Heart right ventricle (tissue), 16 donors: ENCODE measurements at regions not wholly inside any gene's neighbourhood (a gene's known extent, or its start where the extent isn't known, plus 50 kb on each side); places are given as distances from the start of the nearest gene placed in this dataset.

Experiments used
- ATAC-seq, 8 donors: fragments of 200-7000 bp; cut with Tn5 transposase; one replicate each; pipeline ENCODE4 v1.9.1; 2020; ENCODE audit warnings: mild to moderate bottlenecking in 8 of 8, moderate library complexity in 8 of 8, moderate number of reproducible peaks in 1 of 8
- DNase-seq, 2 donors: peaks; one replicate each; pipeline ENCODE4 v3.0.0-alpha.2; 2020
- H3K27ac ChIP-seq, 10 donors: fragments of 200-600 bp; sonication (generic) in 2 of 10; one replicate each; pipeline versions ENCODE4 v1.5.0 to v1.8.0; 2020 to 2022; ENCODE audit warnings: mild to moderate bottlenecking in 3 of 10
- H3K27me3 ChIP-seq, 7 donors: fragments of 200-600 bp; one replicate each; pipeline ENCODE4 v1.8.0; 2021 to 2022; ENCODE audit warnings: mild to moderate bottlenecking in 2 of 7
- H3K36me3 ChIP-seq, 9 donors: fragments of 200-600 bp; sonication (generic) in 1 of 9; one replicate each; pipeline versions ENCODE4 v1.5.0 to v1.8.0; 2020 to 2022; ENCODE audit warnings: mild to moderate bottlenecking in 2 of 9
- H3K4me1 ChIP-seq, 9 donors: fragments of 200-600 bp; sonication (generic) in 1 of 9; one replicate each; pipeline versions ENCODE4 v1.5.0 to v1.8.0; 2020 to 2022; ENCODE audit warnings: mild to moderate bottlenecking in 4 of 9
- H3K4me3 ChIP-seq, 10 donors: fragments of 200-600 bp; sonication (generic) in 2 of 10; one replicate each; pipeline versions ENCODE4 v1.5.0 to v1.8.0; 2020 to 2022; ENCODE audit warnings: mild to moderate bottlenecking in 7 of 10, moderate library complexity in 2 of 10
- H3K9me3 ChIP-seq, 11 donors: fragments of 200-600 bp in 10 of 11; sonication (generic) in 2 of 11; one replicate each; pipeline versions ENCODE4 v1.5.0 to v1.8.0; 2013 to 2022; ENCODE audit warnings: mild to moderate bottlenecking in 2 of 11, control low read depth in 1 of 11, moderate library complexity in 1 of 11
- CTCF ChIP-seq, 9 donors: fragments of 200-600 bp; sonication (generic) in 2 of 9; IDR thresholded peaks; one replicate each; pipeline versions ENCODE4 v1.5.0 to v1.8.0; 2021 to 2022; ENCODE audit warnings: antibody characterized with exemption in 9 of 9, mild to moderate bottlenecking in 5 of 9, moderate library complexity in 1 of 9
- WGBS, 2 donors: extraction: QIAGEN DNeasy Blood & Tissue Kit; methylation state at CpG; one replicate each; pipeline ENCODE4 v1.1.7; 2013; ENCODE audit warnings: inconsistent platforms in 1 of 2; 5-methylcytosine and 5-hydroxymethylcytosine counted together
- intact Hi-C, 10 donors: fragments of 100-400 bp; cut with DNase I; formaldehyde crosslinking; loops; one replicate each; pipeline versions ENCODE4 v1.11.1 to v1.14.2; 2022
- donor health status: Arrhythmogenic right ventricular cardiomyopathy.
- donor health status: ischemic (EF 13 %, LVEDD 7.1; RV severe dilation, severe dysfunction).
- donor health status: healthy with polysubstance abuse.
- donor health status: DM: no; HTN: yes; CAD: no.
- donor health status: DM: no; HTN: no; CAD: no.
- donor health status: ischemic (EF 25% LVEDD 6.9; RV normal size, moderate dysfunction).
- donor health status: ischemic (EF 25% LVEDD 5.7; RV mildly dilated, moderate dysfunction).
- donor health status: healthy.
- donor health status: DM: yes; HTN: yes; CAD: no.
- donor health status: Ischemic cardiomyopathy.
- donor health status: ischemic (EF 35%, LVEDD 5.7; RV mildly dilated, moderate dysfunction).
- donor health status: nonischemic (EF 11% LVEDD 7.7; RV severe dilation, severe dysfunction).
- donor health status: DM: yes; HTN: yes; CAD: no.
- donor health status: PGD.
- donor health status: ischemic (EF 29% LVEDD 5.4; RV normal size, mild dysfunction).
- donor health status: nonischemic (EF 23%, LVEDD 6.1; RV moderate dilation, normal function).

GRCh38 chr20:23198815-23199214 lies 112.7 kb upstream of the CD93 start:
- peaks cover 3 to 35% (median 23%) of the 10 kb centered on the region in 9 donors for H3K4me1 ChIP-seq
- ATAC-seq, result no peak
- DNase-seq, result no peak
- H3K36me3 ChIP-seq, result no peaks in the 10 kb centered on the region
- no peak for TF ChIP-seq CTCF (IDR thresholded peaks at IDR 0.05)
- H3K27ac ChIP-seq, result no peak overlapping the region
- no peak overlapping the region for H3K4me3 ChIP-seq
- no peaks in the 10 kb centered on the region for H3K27me3 ChIP-seq
- intact Hi-C loops, result loop anchor here in 1 of 10 donors (10.0 kb wide), 1 partner anchor 54 kb away; no protein-coding TSS in a partner anchor
- H3K9me3 ChIP-seq, result no peaks in the 10 kb centered on the region

- no peak overlapping the region for H3K4me3 ChIP-seq
- intact Hi-C loops, result loop anchor here in 1 of 10 donors (10.0 kb wide), 1 partner anchor 53 kb away; no protein-coding TSS in a partner anchor
- TF ChIP-seq CTCF (IDR thresholded peaks at IDR 0.05), result no peak
- ATAC-seq, result no peak
- no peaks in the 10 kb centered on the region for H3K9me3 ChIP-seq
- 83 to 84% methylated on average over 4 of the region's 4 CpGs for WGBS, 2 donors
- H3K27ac ChIP-seq, result no peak overlapping the region
- peaks cover 1 to 27% (median 14%) of the 10 kb centered on the region in 9 donors for H3K4me1 ChIP-seq
- DNase-seq, result no peak
- no peaks in the 10 kb centered on the region for H3K27me3 ChIP-seq
- no peaks in the 10 kb centered on the region for H3K36me3 ChIP-seq
Measured at GRCh38 chr20:23197836-23198235, 111.7 kb upstream of the CD93 start.

- ATAC-seq, result no peak
- Histone ChIP-seq H3K36me3 (no peaks in the 10 kb centered on the region), H3K4me3 (no peak overlapping the region), H3K4me1 (peaks cover 0 to 13% (median 0%) of the 10 kb centered on the region in 9 donors), H3K27ac (no peak overlapping the region), H3K9me3 (no peaks in the 10 kb centered on the region), H3K27me3 (no peaks in the 10 kb centered on the region)
- WGBS, 2 donors, result 94 to 97% methylated on average over 1 of the region's 1 CpG
- no peak for DNase-seq
- TF ChIP-seq CTCF (IDR thresholded peaks at IDR 0.05), result no peak
- intact Hi-C loops, result loop anchor here in 1 of 10 donors (10.0 kb wide), 1 partner anchor 51 kb away; no protein-coding TSS in a partner anchor
Measured at GRCh38 chr20:23195636-23196035, 109.5 kb upstream of the CD93 start.

- no peaks in the 10 kb centered on the region for H3K36me3 ChIP-seq
- no peaks in the 10 kb centered on the region for H3K27me3 ChIP-seq
- peaks cover 0 to 9% (median 0%) of the 10 kb centered on the region in 9 donors for H3K4me1 ChIP-seq
- intact Hi-C loops, result loop anchor here in 1 of 10 donors (10.0 kb wide), 1 partner anchor 49 kb away; no protein-coding TSS in a partner anchor
- no peak overlapping the region for H3K4me3 ChIP-seq
- ATAC-seq (no peak), DNase-seq (no peak)
- TF ChIP-seq CTCF (IDR thresholded peaks at IDR 0.05), result no peak
- no peak overlapping the region for H3K27ac ChIP-seq
- 50 to 52% methylated on average over 5 of the region's 5 CpGs for WGBS, 2 donors
- no peaks in the 10 kb centered on the region for H3K9me3 ChIP-seq
Measured at GRCh38 chr20:23193801-23194384, 107.8 kb upstream of the CD93 start.
